ENCODE measurements at regions not wholly inside any gene's neighbourhood (a gene's known extent, or its start where the extent isn't known, plus 50 kb on each side); places are given as distances from the start of the nearest gene placed in this dataset.
"Not testable (repeated sequence)": the region's sequence is repeated elsewhere in the genome, so short reads cannot be mapped to it uniquely, and the experiment has no call there.

GRCh38 chr17:45619984-45620405 lies 129.5 kb upstream of the PLEKHM1 start:
- TF ChIP-seq POLR2A (IDR thresholded peaks at IDR 0.05); CTCF (IDR thresholded peaks at IDR 0.05); POLR2AphosphoS5 (IDR thresholded peaks at IDR 0.05; ENCODE audit: insufficient read depth in 1 of 2, low read depth in 1 of 2): not testable (repeated sequence)

Data from vagina (tissue), 2 donors.